SK-N-SH treated with all-trans-retinoic acid at 6 μM for 48 hours (cell line): ENCODE measurements at regions not wholly inside any gene's neighbourhood (a gene's known extent, or its start where the extent isn't known, plus 50 kb on each side); places are given as distances from the start of the nearest gene placed in this dataset.

Experiments used
- BACH2 ChIP-seq: fragments of 250-450 bp; sonication (Bioruptor Pico); IDR thresholded peaks from 2 replicates; pipeline ENCODE4 v1.9.0; 2021; ENCODE audit warnings: mild to moderate bottlenecking, borderline replicate concordance
- ESRRG ChIP-seq: fragments of 250-450 bp; sonication (Bioruptor Pico); IDR thresholded peaks from 2 replicates; pipeline ENCODE4 v1.6.1; 2021; ENCODE audit warnings: mild to moderate bottlenecking
- GLIS3 ChIP-seq: fragments of 250-450 bp; sonication (Bioruptor Pico); IDR thresholded peaks from 2 replicates; pipeline ENCODE4 v1.5.0; 2020; ENCODE audit warnings: mild to moderate bottlenecking, moderate library complexity
- OSR1 ChIP-seq: fragments of 250-450 bp; sonication (Bioruptor Pico); IDR thresholded peaks from 2 replicates; pipeline ENCODE4 v1.8.0; 2022; ENCODE audit warnings: moderate library complexity, mild to moderate bottlenecking, inconsistent platforms
- PATZ1 ChIP-seq: fragments of 250-450 bp; sonication (Bioruptor Pico); IDR thresholded peaks from 2 replicates; pipeline ENCODE4 v1.8.0; 2020; ENCODE audit warnings: mild to moderate bottlenecking, moderate library complexity, borderline replicate concordance
- PPARA ChIP-seq: fragments of 250-450 bp; sonication (Bioruptor Pico); IDR thresholded peaks from 2 replicates; pipeline ENCODE4 v1.5.0; 2020; ENCODE audit warnings: mild to moderate bottlenecking, borderline replicate concordance
- RARB ChIP-seq: fragments of 250-450 bp; sonication (Bioruptor Pico); IDR thresholded peaks from 2 replicates; pipeline ENCODE4 v1.8.0; 2021; ENCODE audit warnings: mild to moderate bottlenecking, moderate library complexity
- TCF4 ChIP-seq: fragments of 250-450 bp; sonication (Bioruptor Pico); IDR thresholded peaks from 2 replicates; pipeline ENCODE4 v1.8.0; 2021; ENCODE audit warnings: mild to moderate bottlenecking, moderate library complexity, borderline replicate concordance
- TOX ChIP-seq: fragments of 250-450 bp; sonication (Bioruptor Pico); IDR thresholded peaks from 2 replicates; pipeline ENCODE4 v1.8.0; 2021; ENCODE audit warnings: mild to moderate bottlenecking, moderate library complexity, borderline replicate concordance
- TSHZ2 ChIP-seq: fragments of 250-450 bp; sonication (Bioruptor Pico); IDR thresholded peaks from 2 replicates; pipeline ENCODE4 v1.5.0; 2020; ENCODE audit warnings: mild to moderate bottlenecking, moderate library complexity
- ZFP3 ChIP-seq: fragments of 250-450 bp; sonication (Bioruptor Pico); IDR thresholded peaks from 2 replicates; pipeline ENCODE4 v1.5.0; 2020; ENCODE audit warnings: mild to moderate bottlenecking, moderate library complexity
- ZNF565 ChIP-seq: fragments of 450-650 bp; formaldehyde crosslinking; conservative IDR thresholded peaks from 2 replicates; pipeline ENCODE4 v1.5.0; 2020; ENCODE audit warnings: low read depth, mild to moderate bottlenecking, moderate library complexity
- TF ChIP-seq, protein P1 (sequence below): fragments of 250-450 bp; sonication (Bioruptor Pico); IDR thresholded peaks from 2 replicates; pipeline ENCODE4 v1.5.1; 2021; ENCODE audit warnings: mild to moderate bottlenecking, moderate library complexity
- TF ChIP-seq, protein P2 (sequence below): fragments of 250-450 bp; sonication (Bioruptor Pico); IDR thresholded peaks from 2 replicates; pipeline ENCODE4 v1.5.1; 2020; ENCODE audit warnings: low read depth, mild to moderate bottlenecking, moderate library complexity

DNA sequence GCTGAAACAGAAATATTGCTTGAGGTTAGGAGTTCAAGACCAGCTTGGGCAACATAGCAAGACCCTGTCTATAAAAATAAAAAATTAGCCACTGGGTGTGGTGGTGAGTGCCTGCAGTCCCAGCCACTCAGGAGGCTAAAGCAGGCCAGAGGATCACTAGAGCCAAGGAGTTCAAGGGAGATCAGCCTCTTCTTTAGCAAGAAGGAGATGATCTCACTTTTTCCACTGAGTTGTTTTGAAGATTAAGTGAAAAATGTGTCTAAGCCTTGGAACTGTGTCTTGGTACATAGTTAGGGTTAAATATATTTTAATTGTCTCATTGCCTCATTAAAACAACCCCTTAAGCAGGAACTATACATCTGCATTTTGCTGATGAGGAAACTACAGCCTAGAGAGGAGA lies 279.0 kb upstream of the ZFP64 start:
- TF ChIP-seq TOX (no peak), ZFP3 (CRISPR knock-in tag) (no peak), TCF4 (CRISPR knock-in tag) (no peak), PATZ1 (no peak), BACH2 (CRISPR knock-in tag) (no peak), OSR1 (no peak), TSHZ2 (CRISPR knock-in tag) (no peak), ZNF565 (CRISPR knock-in tag) (no peak), GLIS3 (CRISPR knock-in tag) (no peak), ESRRG (CRISPR knock-in tag) (no peak), RARB (CRISPR knock-in tag) (no peak), PPARA (CRISPR knock-in tag) (no peak)
- TF ChIP-seq, protein P1, sequence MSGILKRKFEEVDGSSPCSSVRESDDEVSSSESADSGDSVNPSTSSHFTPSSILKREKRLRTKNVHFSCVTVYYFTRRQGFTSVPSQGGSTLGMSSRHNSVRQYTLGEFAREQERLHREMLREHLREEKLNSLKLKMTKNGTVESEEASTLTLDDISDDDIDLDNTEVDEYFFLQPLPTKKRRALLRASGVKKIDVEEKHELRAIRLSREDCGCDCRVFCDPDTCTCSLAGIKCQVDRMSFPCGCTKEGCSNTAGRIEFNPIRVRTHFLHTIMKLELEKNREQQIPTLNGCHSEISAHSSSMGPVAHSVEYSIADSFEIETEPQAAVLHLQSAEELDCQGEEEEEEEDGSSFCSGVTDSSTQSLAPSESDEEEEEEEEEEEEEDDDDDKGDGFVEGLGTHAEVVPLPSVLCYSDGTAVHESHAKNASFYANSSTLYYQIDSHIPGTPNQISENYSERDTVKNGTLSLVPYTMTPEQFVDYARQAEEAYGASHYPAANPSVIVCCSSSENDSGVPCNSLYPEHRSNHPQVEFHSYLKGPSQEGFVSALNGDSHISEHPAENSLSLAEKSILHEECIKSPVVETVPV (CRISPR knock-in tag) = no peak
- TF ChIP-seq, protein P2, sequence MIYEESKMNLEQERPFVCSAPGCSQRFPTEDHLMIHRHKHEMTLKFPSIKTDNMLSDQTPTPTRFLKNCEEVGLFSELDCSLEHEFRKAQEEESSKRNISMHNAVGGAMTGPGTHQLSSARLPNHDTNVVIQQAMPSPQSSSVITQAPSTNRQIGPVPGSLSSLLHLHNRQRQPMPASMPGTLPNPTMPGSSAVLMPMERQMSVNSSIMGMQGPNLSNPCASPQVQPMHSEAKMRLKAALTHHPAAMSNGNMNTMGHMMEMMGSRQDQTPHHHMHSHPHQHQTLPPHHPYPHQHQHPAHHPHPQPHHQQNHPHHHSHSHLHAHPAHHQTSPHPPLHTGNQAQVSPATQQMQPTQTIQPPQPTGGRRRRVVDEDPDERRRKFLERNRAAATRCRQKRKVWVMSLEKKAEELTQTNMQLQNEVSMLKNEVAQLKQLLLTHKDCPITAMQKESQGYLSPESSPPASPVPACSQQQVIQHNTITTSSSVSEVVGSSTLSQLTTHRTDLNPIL (CRISPR knock-in tag) = no peak
